ENCODE measurements at regions not wholly inside any gene's neighbourhood (a gene's known extent, or its start where the extent isn't known, plus 50 kb on each side); places are given as distances from the start of the nearest gene placed in this dataset.

- TF ChIP-seq MAX (IDR thresholded peaks at IDR 0.05) (no peak), GABPA (IDR thresholded peaks at IDR 0.05 in 1 of 2, conservative IDR thresholded peaks at IDR 0.05 in 1 of 2) (no peak), ATF3 (IDR thresholded peaks at IDR 0.05) (no peak), CTCF (IDR thresholded peaks at IDR 0.05; ENCODE audit: low read depth, low read length, missing input control) (no peak), RXRA (IDR thresholded peaks at IDR 0.05) (no peak), TAF1 (conservative IDR thresholded peaks at IDR 0.05) (no peak), RAD21 (IDR thresholded peaks at IDR 0.05) (no peak), NR2F2 (IDR thresholded peaks at IDR 0.05) (no peak), FOXA1 (IDR thresholded peaks at IDR 0.05) (no peak), HNF4A (conservative IDR thresholded peaks at IDR 0.05) (no peak), ZBTB33 (IDR thresholded peaks at IDR 0.05) (no peak), HNF4G (IDR thresholded peaks at IDR 0.05) (no peak), REST (IDR thresholded peaks at IDR 0.05) (no peak), FOXA2 (IDR thresholded peaks at IDR 0.05) (no peak), YY1 (IDR thresholded peaks at IDR 0.05) (no peak), EGR1 (IDR thresholded peaks at IDR 0.05; ENCODE audit: low read depth in 2 of 2) (no peak), SP1 (IDR thresholded peaks at IDR 0.05) (no peak), JUND (IDR thresholded peaks at IDR 0.05) (no peak)
- DNase-seq (ENCODE audit: low spot score): no peak
Observed at GRCh38 chr5:10149911-10150310, 99.8 kb downstream of the ATPSCKMT start.

More at GRCh38 chr5:10149911-10150310, 99.8 kb downstream of the ATPSCKMT start:
- Histone ChIP-seq H3K27me3 (ENCODE audit: control insufficient read depth in 4 of 4, insufficient read depth in 4 of 4, low read length in 3 of 4) (no peaks in the 10 kb centered on the region), H3K9ac (ENCODE audit: low read depth in 1 of 2, low read length in 2 of 2) (no peak overlapping the region), H3K4me3 (ENCODE audit: low read depth in 1 of 3, low read length in 3 of 3) (no peak overlapping the region), H3K36me3 (ENCODE audit: control insufficient read depth in 4 of 4, insufficient read depth in 3 of 4, low read depth in 1 of 4, low read length in 3 of 4) (no peaks in the 10 kb centered on the region), H3K9me3 (ENCODE audit: control insufficient read depth in 4 of 4, low read length in 3 of 4) (no peaks in the 10 kb centered on the region), H3K27ac (ENCODE audit: low read depth in 1 of 2, low read length in 2 of 2) (no peak overlapping the region), H3K4me1 (ENCODE audit: control insufficient read depth in 4 of 4, insufficient read depth in 4 of 4, low read length in 3 of 4) (no peaks in the 10 kb centered on the region)
- 84% methylated on average over 12 of the region's 12 CpGs for WGBS
